HCT116 (cell line): ENCODE measurements at regions not wholly inside any gene's neighbourhood (a gene's known extent, or its start where the extent isn't known, plus 50 kb on each side); places are given as distances from the start of the nearest gene placed in this dataset.
A peak's percentile ranks its signal among the peaks of the same experiment; 100 is the strongest.

Source experiments
- ATAC-seq: fragments of 200-7000 bp; cut with Tn5 transposase; 2 replicates; pipeline ENCODE4 v1.9.1; 2020; ENCODE audit warnings: mild to moderate bottlenecking, moderate library complexity
- BruUV-seq: library from RNA; stranded (reverse); fragments of 400-500 nt; replicated peaks from 2 replicates; lab custom pipeline; 2021; lab: Mats Ljungman, UMichigan
- CTCF ChIA-PET: fragments of 300-600 bp; sonication (Branson Sonifier 250); formaldehyde crosslinking; loops from one replicate; lab custom pipeline; 2021; ENCODE audit warnings: antibody characterized with exemption; lab: Charles Lee
- POLR2A ChIA-PET: fragments of 300-600, 350-600 bp; sonication (Branson Sonifier 250); formaldehyde crosslinking; loops from one replicate; lab custom pipeline; 2021; ENCODE audit warnings: antibody characterized with exemption; lab: Charles Lee
- RAD21 ChIA-PET, 2 experiments: fragments of 300-600 bp; sonication (Branson Sonifier 250); formaldehyde crosslinking; loops; one replicate each; lab custom pipeline; 2023; ENCODE audit warnings: low total read pairs in 2 of 2; ENCODE audit not compliant: uncharacterized antibody in 2 of 2, unreplicated experiment in 2 of 2, low non-redundant PET in 1 of 2; lab: Charles Lee
- DNase-seq: peaks from one replicate; pipeline ENCODE4 v3.0.0-alpha.2; 2010; ENCODE audit warnings: low read depth, low spot score
- H2AFZ ChIP-seq: fragments of 200-600 bp; shearing (Covaris generic), sonication (generic); 2 replicates; pipeline ENCODE4 v1.6.1; 2017; ENCODE audit warnings: low read depth, mixed run types, mixed read lengths, antibody characterized with exemption, low read length; ENCODE audit not compliant: poor library complexity, severe bottlenecking
- H3K27ac ChIP-seq: 2 replicates; pipeline ENCODE4 v1.5.1; 2012; ENCODE audit warnings: low read depth, low read length
- H3K27me3 ChIP-seq: fragments of 200-600 bp; sonication (generic); 2 replicates; pipeline ENCODE4 v1.6.1; 2016; ENCODE audit warnings: mixed run types, low read length, mixed read lengths; ENCODE audit not compliant: insufficient read depth
- H3K36me3 ChIP-seq, 2 experiments: fragments of 200-500 bp in 1 of 2; fragments of 200-600 bp in 1 of 2; sonication (Bioruptor generic) in 1 of 2; sonication (generic) in 1 of 2; 2 replicates each; pipeline versions ENCODE4 v1.5.1 to v1.6.1; 2014 to 2016; ENCODE audit warnings: low read length in 2 of 2, inconsistent platforms in 1 of 2, mixed read lengths in 1 of 2, mixed run types in 1 of 2; ENCODE audit not compliant: insufficient read depth in 2 of 2, control insufficient read depth in 1 of 2
- H3K4me1 ChIP-seq, 2 experiments: fragments of 200-600 bp in 1 of 2; sonication (generic) in 1 of 2; 2 replicates each; pipeline versions ENCODE4 v1.5.1 to v1.6.1; 2012 to 2017; ENCODE audit warnings: low read length in 2 of 2, inconsistent platforms in 1 of 2, mild to moderate bottlenecking in 1 of 2, mixed read lengths in 1 of 2, mixed run types in 1 of 2, moderate library complexity in 1 of 2; ENCODE audit not compliant: insufficient read depth in 2 of 2, control insufficient read depth in 1 of 2
- H3K4me2 ChIP-seq: fragments of 200-600 bp; sonication (generic); 2 replicates; pipeline ENCODE4 v1.6.1; 2017; ENCODE audit warnings: mixed run types, low read length, mixed read lengths
- H3K4me3 ChIP-seq, 2 experiments: fragments of 200-600 bp in 1 of 2; sonication (generic) in 1 of 2; replicated peaks in 1 of 2; 2 replicates each; pipeline ENCODE4 v1.5.1; 2011 to 2016; ENCODE audit warnings: low read length in 2 of 2, control low read depth in 1 of 2, low read depth in 1 of 2, mild to moderate bottlenecking in 1 of 2, mixed read lengths in 1 of 2, mixed run types in 1 of 2
- H3K79me2 ChIP-seq: fragments of 200-600 bp; sonication (generic); 2 replicates; pipeline ENCODE4 v1.6.1; 2017; ENCODE audit warnings: mild to moderate bottlenecking, mixed run types, low read length, moderate library complexity, mixed read lengths; ENCODE audit not compliant: insufficient read depth
- H3K9ac ChIP-seq: fragments of 200-600 bp; sonication (generic); 2 replicates; pipeline ENCODE4 v1.6.1; 2016; ENCODE audit warnings: low read length, mixed read lengths
- H3K9me2 ChIP-seq: fragments of 200-600 bp; sonication (generic), shearing (Covaris generic); 2 replicates; pipeline ENCODE4 v1.6.1; 2017; ENCODE audit warnings: mixed run types, mild to moderate bottlenecking, moderate library complexity; ENCODE audit not compliant: insufficient read depth
- H3K9me3 ChIP-seq, 2 experiments: fragments of 200-500 bp in 1 of 2; fragments of 200-600 bp in 1 of 2; sonication (Bioruptor generic) in 1 of 2; sonication (generic) in 1 of 2; 2 replicates each; pipeline ENCODE4 v1.6.1; 2014 to 2017; ENCODE audit warnings: low read length in 2 of 2, mixed read lengths in 2 of 2, inconsistent platforms in 1 of 2, low read depth in 1 of 2, mild to moderate bottlenecking in 1 of 2, mixed run types in 1 of 2, moderate library complexity in 1 of 2; ENCODE audit not compliant: control insufficient read depth in 1 of 2, insufficient read depth in 1 of 2
- H4K20me1 ChIP-seq: fragments of 200-600 bp; sonication (generic), shearing (Covaris generic); 2 replicates; pipeline ENCODE4 v1.6.1; 2017; ENCODE audit warnings: mixed run types, mild to moderate bottlenecking, moderate library complexity; ENCODE audit not compliant: insufficient read depth
- ATF3 ChIP-seq: IDR thresholded peaks from 2 replicates; pipeline ENCODE4 v1.6.1; 2012
- CBX3 ChIP-seq: IDR thresholded peaks from 2 replicates; pipeline ENCODE4 v1.6.1; 2012; ENCODE audit warnings: low read depth
- CEBPB ChIP-seq: IDR thresholded peaks from 2 replicates; pipeline ENCODE4 v1.6.1; 2012; ENCODE audit warnings: low read depth
- CTCF ChIP-seq, 3 experiments: fragments of 200-600 bp in 1 of 3; sonication (generic) in 1 of 3; IDR thresholded peaks in 2 of 3; conservative IDR thresholded peaks in 1 of 3; 2 replicates each; pipeline ENCODE4 v1.5.1; 2012 to 2017; ENCODE audit warnings: low read depth in 2 of 3, low read length in 2 of 3, antibody characterized with exemption in 1 of 3, borderline replicate concordance in 1 of 3, control low read depth in 1 of 3, mild to moderate bottlenecking in 1 of 3, mixed read lengths in 1 of 3, mixed run types in 1 of 3, moderate library complexity in 1 of 3; ENCODE audit not compliant: insufficient read depth in 1 of 3
- MAX ChIP-seq: IDR thresholded peaks from 2 replicates; pipeline ENCODE4 v1.6.1; 2012
- POLR2AphosphoS5 ChIP-seq: IDR thresholded peaks from 2 replicates; pipeline ENCODE4 v1.6.1; 2011; ENCODE audit warnings: mild to moderate bottlenecking, low read depth, low read length, moderate library complexity
- RAD21 ChIP-seq: IDR thresholded peaks from 2 replicates; pipeline ENCODE4 v1.6.1; 2012; ENCODE audit warnings: low read depth, mild to moderate bottlenecking
- SIN3A ChIP-seq: IDR thresholded peaks from 2 replicates; pipeline ENCODE4 v1.6.1; 2012; ENCODE audit warnings: low read depth
- SP1 ChIP-seq: IDR thresholded peaks from 2 replicates; pipeline ENCODE4 v1.6.1; 2012; ENCODE audit warnings: low read depth
- intact Hi-C: fragments of 100-400 bp; cut with micrococcal nuclease; formaldehyde crosslinking; loops from 2 replicates; pipeline ENCODE4 v1.10.0; 2022

- peak overlapping the region; percentile 59 to 61 for H3K4me3 ChIP-seq
- H4K20me1 ChIP-seq = no peaks in the 10 kb centered on the region
- intact Hi-C loops = no loop called here
- H3K79me2 ChIP-seq = no peaks in the 10 kb centered on the region
- DNase-seq = peak; percentile 68
- H3K4me2 ChIP-seq = peak overlapping the region; percentile 88
- TF ChIP-seq SP1 = 0 out of 2 replicates have a peak, but pooled peaks have one; percentile 22
- peak; percentile 82 for TF ChIP-seq CEBPB
- peak; percentile 87 for TF ChIP-seq SIN3A
- TF ChIP-seq POLR2AphosphoS5 = peak; percentile 80
- TF ChIP-seq MAX = peak; percentile 96
- 0 out of 2 replicates have a peak, but pooled peaks have one; percentile 19 for TF ChIP-seq RAD21
- no peak for TF ChIP-seq CTCF (IDR thresholded peaks at IDR 0.05 in 2 of 3, conservative IDR thresholded peaks at IDR 0.05 in 1 of 3; ENCODE audit: borderline replicate concordance in 1 of 3, insufficient read depth in 1 of 3, low read depth in 2 of 3, low read length in 2 of 3)
- TF ChIP-seq CBX3 = peak; percentile 21; the same call in 1 of the 2 replicates
- TF ChIP-seq ATF3 = no peak
- TF ChIP-seq, all 23 proteins: peak for 7
- peak; percentile 95 for ATAC-seq
- peak overlapping the region; percentile 55 for H3K9ac ChIP-seq
- no peaks in the 10 kb centered on the region for H3K9me2 ChIP-seq
- ChIA-PET POLR2A (no interaction called here), CTCF (interaction anchor here (1.4 kb wide), 1 partner anchor 52 kb away, joined by 4 read pairs; no protein-coding TSS in a partner anchor), RAD21 (no interaction called here)
- H2AFZ ChIP-seq = peak overlapping the region; percentile 72
- H3K4me1 ChIP-seq = peaks cover 0 to 19% of the 10 kb centered on the region in 2 experiments; a peak in 2 of 4 replicates
- no peak overlapping the region for H3K27ac ChIP-seq
- H3K36me3 ChIP-seq = no peaks in the 10 kb centered on the region
- BruUV-seq = TSS peak; percentile 68
- no peaks in the 10 kb centered on the region for H3K27me3 ChIP-seq
- no peaks in the 10 kb centered on the region for H3K9me3 ChIP-seq
These were observed 181.1 kb downstream of the LARP7 start for GRCh38 chr4:112817933-112818593.
